ENCODE measurements at regions not wholly inside any gene's neighbourhood (a gene's known extent, or its start where the extent isn't known, plus 50 kb on each side); places are given as distances from the start of the nearest gene placed in this dataset.
"Not testable (repeated sequence)": the region's sequence is repeated elsewhere in the genome, so short reads cannot be mapped to it uniquely, and the experiment has no call there.

DNA sequence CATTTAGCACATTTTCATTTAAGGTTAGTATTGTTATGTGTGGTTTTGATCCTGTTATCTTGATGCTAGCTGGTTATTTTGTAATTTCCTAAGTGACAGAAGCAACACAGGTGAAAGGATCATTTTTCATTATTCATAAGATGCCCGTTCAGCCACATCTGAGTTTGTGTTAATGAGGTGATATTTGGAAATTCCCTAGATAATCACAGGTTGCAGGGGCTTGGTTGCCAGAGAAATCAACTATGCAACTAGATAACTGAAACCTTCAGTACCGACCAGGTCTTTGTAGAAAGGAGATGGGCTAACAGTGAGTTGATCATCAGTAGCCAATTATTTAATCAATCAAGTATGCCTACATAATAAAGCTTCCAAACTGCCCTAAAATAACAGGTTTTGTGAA is 121.3 kb upstream of the UFM1 start:
- H4K20me1 ChIP-seq (ENCODE audit: control insufficient read depth, extremely low read depth, insufficient read depth, low read length) = no peaks in the 10 kb centered on the region

DNA sequence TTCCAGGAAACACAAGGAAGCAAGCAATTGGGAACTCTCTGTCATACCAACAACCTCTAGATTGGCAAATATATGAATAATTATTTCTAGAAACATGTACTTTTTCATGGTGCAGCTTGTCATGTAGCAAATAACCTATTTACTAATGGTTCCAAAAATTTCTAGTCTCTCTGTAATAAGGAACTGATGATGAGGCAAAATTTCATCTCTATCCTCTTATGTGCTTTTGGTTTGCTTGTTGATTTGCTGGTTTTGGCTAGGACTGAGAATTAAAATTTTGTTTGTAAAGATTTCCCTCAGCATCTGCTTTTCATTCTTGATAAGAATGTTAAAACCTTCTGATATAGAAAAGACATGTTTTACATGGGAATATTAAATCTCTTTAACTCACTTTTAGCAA is 123.2 kb upstream of the UFM1 start:
- no peak overlapping the region for H3K27ac ChIP-seq (ENCODE audit: insufficient read depth, low read length)
- H3K4me3 ChIP-seq (replicated peaks in 1 of 4; ENCODE audit: control extremely low read depth in 1 of 4, insufficient read depth in 1 of 4, low read depth in 3 of 4, low read length in 4 of 4) = no peak overlapping the region
- H3K9ac ChIP-seq (ENCODE audit: insufficient read depth, low read length) = no peak overlapping the region
- no peak for DNase-seq (ENCODE audit: low read depth in 2 of 2)
- TF ChIP-seq EZH2 (IDR thresholded peaks at IDR 0.05; ENCODE audit: low read length, missing control alignments) = no peak
- TF ChIP-seq, protein P1, sequence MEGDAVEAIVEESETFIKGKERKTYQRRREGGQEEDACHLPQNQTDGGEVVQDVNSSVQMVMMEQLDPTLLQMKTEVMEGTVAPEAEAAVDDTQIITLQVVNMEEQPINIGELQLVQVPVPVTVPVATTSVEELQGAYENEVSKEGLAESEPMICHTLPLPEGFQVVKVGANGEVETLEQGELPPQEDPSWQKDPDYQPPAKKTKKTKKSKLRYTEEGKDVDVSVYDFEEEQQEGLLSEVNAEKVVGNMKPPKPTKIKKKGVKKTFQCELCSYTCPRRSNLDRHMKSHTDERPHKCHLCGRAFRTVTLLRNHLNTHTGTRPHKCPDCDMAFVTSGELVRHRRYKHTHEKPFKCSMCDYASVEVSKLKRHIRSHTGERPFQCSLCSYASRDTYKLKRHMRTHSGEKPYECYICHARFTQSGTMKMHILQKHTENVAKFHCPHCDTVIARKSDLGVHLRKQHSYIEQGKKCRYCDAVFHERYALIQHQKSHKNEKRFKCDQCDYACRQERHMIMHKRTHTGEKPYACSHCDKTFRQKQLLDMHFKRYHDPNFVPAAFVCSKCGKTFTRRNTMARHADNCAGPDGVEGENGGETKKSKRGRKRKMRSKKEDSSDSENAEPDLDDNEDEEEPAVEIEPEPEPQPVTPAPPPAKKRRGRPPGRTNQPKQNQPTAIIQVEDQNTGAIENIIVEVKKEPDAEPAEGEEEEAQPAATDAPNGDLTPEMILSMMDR (conservative IDR thresholded peaks at IDR 0.05 in 1 of 2, IDR thresholded peaks at IDR 0.05 in 1 of 2; ENCODE audit: low read depth in 1 of 2, low read length in 2 of 2) = no peak
- no peak overlapping the region for H3K4me2 ChIP-seq (ENCODE audit: extremely low read depth, insufficient read depth, low read length)
- no peaks in the 10 kb centered on the region for H3K4me1 ChIP-seq (ENCODE audit: control insufficient read depth, extremely low read depth, insufficient read depth, low read length)
- H3K36me3 ChIP-seq (ENCODE audit: control insufficient read depth, insufficient read depth, low read length) = no peaks in the 10 kb centered on the region
- H4K20me1 ChIP-seq (ENCODE audit: control insufficient read depth, extremely low read depth, insufficient read depth, low read length) = no peaks in the 10 kb centered on the region
- H3K79me2 ChIP-seq (ENCODE audit: control insufficient read depth, insufficient read depth, low read length) = no peaks in the 10 kb centered on the region
- H3K9me3 ChIP-seq (ENCODE audit: control insufficient read depth, insufficient read depth, low read depth, low read length) = no peaks in the 10 kb centered on the region
- H2AFZ ChIP-seq (ENCODE audit: low read length) = no peak overlapping the region
- no peaks in the 10 kb centered on the region for H3K27me3 ChIP-seq (ENCODE audit: control insufficient read depth, insufficient read depth, low read length)

More for the DNA sequence above, 121.3 kb upstream of the UFM1 start:
- H3K9ac ChIP-seq (ENCODE audit: insufficient read depth, low read length) = no peak overlapping the region
- H3K4me2 ChIP-seq (ENCODE audit: extremely low read depth, insufficient read depth, low read length) = no peak overlapping the region
- H3K79me2 ChIP-seq (ENCODE audit: control insufficient read depth, insufficient read depth, low read length) = no peaks in the 10 kb centered on the region
- DNase-seq (ENCODE audit: low read depth in 2 of 2) = no peak
- H3K27me3 ChIP-seq (ENCODE audit: control insufficient read depth, insufficient read depth, low read length) = no peaks in the 10 kb centered on the region
- no peak overlapping the region for H3K4me3 ChIP-seq (replicated peaks in 1 of 4; ENCODE audit: control extremely low read depth in 1 of 4, insufficient read depth in 1 of 4, low read depth in 3 of 4, low read length in 4 of 4)
- H3K36me3 ChIP-seq (ENCODE audit: control insufficient read depth, insufficient read depth, low read length) = no peaks in the 10 kb centered on the region
- no peak overlapping the region for H3K27ac ChIP-seq (ENCODE audit: insufficient read depth, low read length)
- no peaks in the 10 kb centered on the region for H3K9me3 ChIP-seq (ENCODE audit: control insufficient read depth, insufficient read depth, low read depth, low read length)
- H2AFZ ChIP-seq (ENCODE audit: low read length) = no peak overlapping the region
- H3K4me1 ChIP-seq (ENCODE audit: control insufficient read depth, extremely low read depth, insufficient read depth, low read length) = no peaks in the 10 kb centered on the region
- no peak for TF ChIP-seq EZH2 (IDR thresholded peaks at IDR 0.05; ENCODE audit: low read length, missing control alignments)
- TF ChIP-seq, protein P1 (conservative IDR thresholded peaks at IDR 0.05 in 1 of 2, IDR thresholded peaks at IDR 0.05 in 1 of 2; ENCODE audit: low read depth in 1 of 2, low read length in 2 of 2) = no peak

DNA sequence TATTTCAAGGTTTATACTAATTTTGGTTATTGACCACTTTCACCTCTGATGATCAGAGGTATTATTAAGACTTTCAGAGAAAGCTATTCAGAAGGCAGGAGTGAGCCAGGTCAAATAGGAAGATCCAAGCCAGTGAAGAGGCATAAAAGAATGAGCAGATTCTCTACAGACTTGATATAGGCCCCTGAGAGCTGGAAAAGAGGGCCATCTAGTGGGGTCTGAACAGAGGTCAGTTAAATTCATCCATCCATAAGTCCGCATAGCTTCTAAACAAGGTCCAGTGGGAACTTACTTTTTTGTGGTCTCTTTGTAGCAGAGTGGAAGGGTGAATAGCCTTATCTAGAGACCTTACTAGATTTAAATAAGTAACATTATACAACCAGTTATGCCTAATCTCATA is 126.6 kb upstream of the UFM1 start:
- H3K4me3 ChIP-seq (replicated peaks in 1 of 4; ENCODE audit: control extremely low read depth in 1 of 4, insufficient read depth in 1 of 4, low read depth in 3 of 4, low read length in 4 of 4) = no peak overlapping the region
- peak; percentile 29 to 52 for DNase-seq (ENCODE audit: low read depth in 2 of 2)

DNA sequence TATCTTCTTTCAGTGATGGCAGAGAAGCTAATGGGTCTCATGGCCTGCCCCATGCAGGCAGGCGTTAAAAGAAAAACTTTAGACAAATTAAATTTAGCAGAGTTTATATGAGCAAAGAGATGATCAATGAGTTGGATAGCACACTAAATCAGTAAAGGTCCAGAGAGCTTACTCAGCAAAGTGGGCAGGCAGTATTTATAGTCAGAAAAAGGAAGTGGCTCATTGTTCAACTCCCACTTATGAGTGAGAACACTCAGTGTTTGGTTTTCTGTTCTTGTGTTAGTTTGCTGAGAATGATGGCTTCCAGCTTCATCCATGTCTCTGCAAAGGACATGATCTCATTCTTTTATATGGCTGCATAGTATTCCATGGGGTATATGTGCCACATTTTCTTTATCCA is 128.5 kb upstream of the UFM1 start:
- H4K20me1 ChIP-seq (ENCODE audit: control insufficient read depth, extremely low read depth, insufficient read depth, low read length); DNase-seq (ENCODE audit: low read depth in 2 of 2); H3K9ac ChIP-seq (ENCODE audit: insufficient read depth, low read length); H3K27me3 ChIP-seq (ENCODE audit: control insufficient read depth, insufficient read depth, low read length); H3K36me3 ChIP-seq (ENCODE audit: control insufficient read depth, insufficient read depth, low read length); H2AFZ ChIP-seq (ENCODE audit: low read length); H3K79me2 ChIP-seq (ENCODE audit: control insufficient read depth, insufficient read depth, low read length); H3K4me2 ChIP-seq (ENCODE audit: extremely low read depth, insufficient read depth, low read length); H3K4me1 ChIP-seq (ENCODE audit: control insufficient read depth, extremely low read depth, insufficient read depth, low read length); H3K9me3 ChIP-seq (ENCODE audit: control insufficient read depth, insufficient read depth, low read depth, low read length); H3K27ac ChIP-seq (ENCODE audit: insufficient read depth, low read length); H3K4me3 ChIP-seq (replicated peaks in 1 of 4; ENCODE audit: control extremely low read depth in 1 of 4, insufficient read depth in 1 of 4, low read depth in 3 of 4, low read length in 4 of 4): not testable (repeated sequence)

More for the DNA sequence above, 126.6 kb upstream of the UFM1 start:
- H3K79me2 ChIP-seq (ENCODE audit: control insufficient read depth, insufficient read depth, low read length) = no peaks in the 10 kb centered on the region
- TF ChIP-seq, protein P1 (conservative IDR thresholded peaks at IDR 0.05 in 1 of 2, IDR thresholded peaks at IDR 0.05 in 1 of 2; ENCODE audit: low read depth in 1 of 2, low read length in 2 of 2) = peak; percentile 20 to 23
- TF ChIP-seq EZH2 (IDR thresholded peaks at IDR 0.05; ENCODE audit: low read length, missing control alignments) = no peak
- H3K9ac ChIP-seq (ENCODE audit: insufficient read depth, low read length) = no peak overlapping the region
- no peaks in the 10 kb centered on the region for H3K36me3 ChIP-seq (ENCODE audit: control insufficient read depth, insufficient read depth, low read length)
- no peaks in the 10 kb centered on the region for H3K9me3 ChIP-seq (ENCODE audit: control insufficient read depth, insufficient read depth, low read depth, low read length)
- H3K27me3 ChIP-seq (ENCODE audit: control insufficient read depth, insufficient read depth, low read length) = no peaks in the 10 kb centered on the region
- H2AFZ ChIP-seq (ENCODE audit: low read length) = no peak overlapping the region
- H3K4me1 ChIP-seq (ENCODE audit: control insufficient read depth, extremely low read depth, insufficient read depth, low read length) = no peaks in the 10 kb centered on the region
- no peak overlapping the region for H3K27ac ChIP-seq (ENCODE audit: insufficient read depth, low read length)
- no peaks in the 10 kb centered on the region for H4K20me1 ChIP-seq (ENCODE audit: control insufficient read depth, extremely low read depth, insufficient read depth, low read length)
- H3K4me2 ChIP-seq (ENCODE audit: extremely low read depth, insufficient read depth, low read length) = no peak overlapping the region

Data from fibroblast of lung (primary cell).